CD4-positive, alpha-beta T cell (primary cell): ENCODE measurements at regions not wholly inside any gene's neighbourhood (a gene's known extent, or its start where the extent isn't known, plus 50 kb on each side); places are given as distances from the start of the nearest gene placed in this dataset.

Experiments
- ATAC-seq: fragments of 200-7000 bp; cut with Tn5 transposase; one replicate; pipeline ENCODE4 v1.10.0; 2022; ENCODE audit warnings: mild to moderate bottlenecking; ENCODE audit not compliant: poor library complexity
- CTCF ChIA-PET: fragments of 350-600 bp; sonication (Branson Sonifier 250); formaldehyde crosslinking; loops from one replicate; lab custom pipeline; 2021; ENCODE audit warnings: antibody characterized with exemption, inconsistent platforms; lab: Charles Lee
- POLR2A ChIA-PET: fragments of 350-600 bp; sonication (Branson Sonifier 250); formaldehyde crosslinking; loops from one replicate; lab custom pipeline; 2021; ENCODE audit warnings: antibody characterized with exemption, inconsistent platforms; lab: Charles Lee
- DNase-seq, 14 experiments: peaks; one replicate each; pipeline ENCODE4 v3.0.0-alpha.2; 2013 to 2020; ENCODE audit warnings: mixed read lengths in 2 of 14
- H3K27ac ChIP-seq, 2 donors: one replicate each; pipeline versions ENCODE4 v1.5.1 to v1.7.0; 2013; ENCODE audit warnings: low read length in 2 of 2, low read depth in 1 of 2, mild to moderate bottlenecking in 1 of 2
- H3K27me3 ChIP-seq, 2 experiments: 1 replicate in 1 of 2; 2 replicates in 1 of 2; pipeline versions ENCODE4 v1.6.1 to v1.7.0; 2013; ENCODE audit warnings: low read length in 2 of 2, control low read depth in 1 of 2, mild to moderate bottlenecking in 1 of 2, moderate library complexity in 1 of 2; ENCODE audit not compliant: insufficient read depth in 2 of 2, control insufficient read depth in 1 of 2
- H3K36me3 ChIP-seq: one replicate; pipeline ENCODE4 v1.6.1; 2013; ENCODE audit warnings: low read length, control low read depth; ENCODE audit not compliant: insufficient read depth
- H3K4me1 ChIP-seq: one replicate; pipeline ENCODE4 v1.6.1; 2013; ENCODE audit warnings: low read length, control low read depth; ENCODE audit not compliant: insufficient read depth
- H3K4me3 ChIP-seq: one replicate; pipeline ENCODE4 v1.5.1; 2013; ENCODE audit warnings: mild to moderate bottlenecking, low read length, moderate library complexity
- H3K9me3 ChIP-seq, 2 experiments: 1 replicate in 1 of 2; 2 replicates in 1 of 2; pipeline versions ENCODE4 v1.6.1 to v1.7.0; 2013; ENCODE audit warnings: low read length in 2 of 2, mild to moderate bottlenecking in 2 of 2, control low read depth in 1 of 2, moderate library complexity in 1 of 2; ENCODE audit not compliant: control insufficient read depth in 1 of 2, insufficient read depth in 1 of 2
- H3K27ac Mint-ChIP-seq: one replicate; pipeline ENCODE4 v1.8.0; 2020; ENCODE audit warnings: mixed read lengths
- H3K27me3 Mint-ChIP-seq: one replicate; pipeline ENCODE4 v1.8.0; 2021; ENCODE audit warnings: mixed read lengths
- H3K36me3 Mint-ChIP-seq: one replicate; pipeline ENCODE4 v1.8.0; 2021; ENCODE audit warnings: low read depth, mixed read lengths
- H3K4me1 Mint-ChIP-seq: one replicate; pipeline ENCODE4 v1.8.0; 2021; ENCODE audit warnings: low read depth, mixed read lengths
- H3K4me3 Mint-ChIP-seq: one replicate; pipeline ENCODE4 v1.8.0; 2020; ENCODE audit warnings: mild to moderate bottlenecking, mixed read lengths
- H3K9me3 Mint-ChIP-seq: one replicate; pipeline ENCODE4 v1.8.0; 2020; ENCODE audit warnings: mixed read lengths
- CTCF ChIP-seq: fragments of 200-600 bp; IDR thresholded peaks from one replicate; pipeline ENCODE4 v1.8.0; 2022; ENCODE audit warnings: antibody characterized with exemption, mild to moderate bottlenecking
- intact Hi-C, 2 experiments: fragments of 100-400 bp; cut with DNase I in 1 of 2; cut with micrococcal nuclease in 1 of 2; formaldehyde crosslinking; loops; one replicate each; pipeline versions ENCODE4 v1.15.1 to v1.9.0; 2023 to 2025; cut with DNase I, micrococcal nuclease

GRCh38 chr11:42244376-42244775, 784.9 kb upstream of the LRRC4C start:
- no peaks in the 10 kb centered on the region for H3K4me1 ChIP-seq

GRCh38 chr11:42249401-42249800, 789.9 kb upstream of the LRRC4C start:
- no peaks in the 10 kb centered on the region for H3K4me1 ChIP-seq
- ChIA-PET POLR2A (no interaction called here), CTCF (no interaction called here)
- Mint-ChIP-seq H3K27ac (no peak overlapping the region), H3K36me3 (no peaks in the 10 kb centered on the region), H3K27me3 (no peaks in the 10 kb centered on the region), H3K9me3 (peaks cover 5% of the 10 kb centered on the region), H3K4me3 (no peak overlapping the region), H3K4me1 (no peaks in the 10 kb centered on the region)
- no peak overlapping the region for H3K27ac ChIP-seq
- H3K36me3 ChIP-seq: no peaks in the 10 kb centered on the region
- DNase-seq (no peak), ATAC-seq (no peak)
- intact Hi-C loops: loop anchor here in 1 of 2 experiments (10.0 kb wide), 1 partner anchor 55 kb away; no protein-coding TSS in a partner anchor
- H3K9me3 ChIP-seq: peaks cover 0 to 8% of the 10 kb centered on the region in 2 experiments
- no peak overlapping the region for H3K4me3 ChIP-seq
- no peaks in the 10 kb centered on the region for H3K27me3 ChIP-seq
- TF ChIP-seq CTCF: no peak

More at GRCh38 chr11:42244376-42244775, 784.9 kb upstream of the LRRC4C start:
- H3K27me3 Mint-ChIP-seq: no peaks in the 10 kb centered on the region
- no peak overlapping the region for H3K4me3 ChIP-seq
- ATAC-seq (no peak), DNase-seq (no peak)
- CTCF ChIA-PET: no interaction called here
- no peak overlapping the region for H3K27ac Mint-ChIP-seq
- TF ChIP-seq CTCF: no peak
- H3K27ac ChIP-seq: no peak overlapping the region
- H3K27me3 ChIP-seq: no peaks in the 10 kb centered on the region
- no peaks in the 10 kb centered on the region for H3K9me3 Mint-ChIP-seq
- H3K4me3 Mint-ChIP-seq: no peak overlapping the region
- POLR2A ChIA-PET: no interaction called here
- H3K36me3 Mint-ChIP-seq: no peaks in the 10 kb centered on the region
- intact Hi-C loops: loop anchor here in 1 of 2 experiments (10.0 kb wide), 1 partner anchor 60 kb away; no protein-coding TSS in a partner anchor
- no peaks in the 10 kb centered on the region for H3K4me1 Mint-ChIP-seq
- H3K9me3 ChIP-seq: peaks cover 0 to 8% of the 10 kb centered on the region in 2 experiments
- H3K36me3 ChIP-seq: no peaks in the 10 kb centered on the region

GRCh38 chr11:42249956-42250355, 790.5 kb upstream of the LRRC4C start:
- peaks cover 0 to 8% of the 10 kb centered on the region in 2 experiments for H3K9me3 ChIP-seq
- no peak for TF ChIP-seq CTCF
- Mint-ChIP-seq H3K9me3 (peaks cover 5% of the 10 kb centered on the region), H3K27ac (no peak overlapping the region), H3K36me3 (no peaks in the 10 kb centered on the region), H3K27me3 (no peaks in the 10 kb centered on the region), H3K4me1 (no peaks in the 10 kb centered on the region), H3K4me3 (no peak overlapping the region)
- intact Hi-C loops: loop anchor here in 1 of 2 experiments (10.0 kb wide), 1 partner anchor 55 kb away; no protein-coding TSS in a partner anchor
- no peak for ATAC-seq
- no peak for DNase-seq
- POLR2A ChIA-PET: no interaction called here
- H3K36me3 ChIP-seq: no peaks in the 10 kb centered on the region
- no peak overlapping the region for H3K27ac ChIP-seq
- no peak overlapping the region for H3K4me3 ChIP-seq
- CTCF ChIA-PET: no interaction called here
- H3K4me1 ChIP-seq: no peaks in the 10 kb centered on the region
- no peaks in the 10 kb centered on the region for H3K27me3 ChIP-seq
